ENCODE measurements at regions not wholly inside any gene's neighbourhood (a gene's known extent, or its start where the extent isn't known, plus 50 kb on each side); places are given as distances from the start of the nearest gene placed in this dataset.
"Not testable (repeated sequence)": the region's sequence is repeated elsewhere in the genome, so short reads cannot be mapped to it uniquely, and the experiment has no call there.

DNA sequence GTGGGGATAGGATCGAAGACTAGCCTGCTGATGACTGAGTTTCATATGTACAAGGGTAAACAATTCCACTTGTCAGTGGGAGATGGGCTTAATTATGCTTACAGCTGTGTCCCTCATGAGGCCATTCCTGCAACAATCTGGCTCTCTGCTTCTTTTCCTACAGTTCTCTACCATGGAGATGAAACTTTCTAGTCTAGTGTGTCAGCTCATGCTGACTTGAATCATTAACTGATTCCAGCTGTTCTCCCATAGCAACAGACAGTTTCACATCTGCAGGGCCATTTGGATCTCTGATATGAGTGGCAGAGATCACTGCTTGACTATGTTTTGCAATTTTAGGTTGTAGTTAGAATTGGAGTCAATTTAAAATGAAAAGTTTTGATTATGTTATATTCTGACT, 1251.7 kb upstream of the RAG2 start:
- Histone ChIP-seq H3K9ac (no peak overlapping the region), H2AFZ (no peak overlapping the region), H3K9me3 (ENCODE audit: control insufficient read depth, low read length) (no peaks in the 10 kb centered on the region), H3K4me1 (no peaks in the 10 kb centered on the region), H3K27me3 (ENCODE audit: control insufficient read depth, insufficient read depth, low read length) (no peaks in the 10 kb centered on the region), H3K36me3 (ENCODE audit: control insufficient read depth, insufficient read depth, low read length) (no peaks in the 10 kb centered on the region), H3K27ac (no peak overlapping the region), H3K79me2 (no peaks in the 10 kb centered on the region), H3K4me2 (ENCODE audit: low read length) (no peak overlapping the region), H3K4me3 (ENCODE audit: low read depth, low read length) (no peak overlapping the region)
- TF ChIP-seq, protein P1, sequence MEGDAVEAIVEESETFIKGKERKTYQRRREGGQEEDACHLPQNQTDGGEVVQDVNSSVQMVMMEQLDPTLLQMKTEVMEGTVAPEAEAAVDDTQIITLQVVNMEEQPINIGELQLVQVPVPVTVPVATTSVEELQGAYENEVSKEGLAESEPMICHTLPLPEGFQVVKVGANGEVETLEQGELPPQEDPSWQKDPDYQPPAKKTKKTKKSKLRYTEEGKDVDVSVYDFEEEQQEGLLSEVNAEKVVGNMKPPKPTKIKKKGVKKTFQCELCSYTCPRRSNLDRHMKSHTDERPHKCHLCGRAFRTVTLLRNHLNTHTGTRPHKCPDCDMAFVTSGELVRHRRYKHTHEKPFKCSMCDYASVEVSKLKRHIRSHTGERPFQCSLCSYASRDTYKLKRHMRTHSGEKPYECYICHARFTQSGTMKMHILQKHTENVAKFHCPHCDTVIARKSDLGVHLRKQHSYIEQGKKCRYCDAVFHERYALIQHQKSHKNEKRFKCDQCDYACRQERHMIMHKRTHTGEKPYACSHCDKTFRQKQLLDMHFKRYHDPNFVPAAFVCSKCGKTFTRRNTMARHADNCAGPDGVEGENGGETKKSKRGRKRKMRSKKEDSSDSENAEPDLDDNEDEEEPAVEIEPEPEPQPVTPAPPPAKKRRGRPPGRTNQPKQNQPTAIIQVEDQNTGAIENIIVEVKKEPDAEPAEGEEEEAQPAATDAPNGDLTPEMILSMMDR (IDR thresholded peaks at IDR 0.05), result no peak

- Histone ChIP-seq H3K4me2 (ENCODE audit: low read length) (no peak overlapping the region), H3K36me3 (ENCODE audit: control insufficient read depth, insufficient read depth, low read length) (no peaks in the 10 kb centered on the region), H3K4me3 (ENCODE audit: low read depth, low read length) (no peak overlapping the region), H3K27ac (no peak overlapping the region), H3K9ac (no peak overlapping the region), H3K79me2 (no peaks in the 10 kb centered on the region), H2AFZ (no peak overlapping the region), H3K4me1 (no peaks in the 10 kb centered on the region), H3K27me3 (ENCODE audit: control insufficient read depth, insufficient read depth, low read length) (no peaks in the 10 kb centered on the region), H3K9me3 (ENCODE audit: control insufficient read depth, low read length) (no peaks in the 10 kb centered on the region)
- TF ChIP-seq, protein P1 (IDR thresholded peaks at IDR 0.05), result no peak
Measured at GRCh38 chr11:37843603-37844002, 1245.6 kb upstream of the RAG2 start.

- Histone ChIP-seq H3K4me2 (ENCODE audit: low read length) (no peak overlapping the region), H3K27me3 (ENCODE audit: control insufficient read depth, insufficient read depth, low read length) (no peaks in the 10 kb centered on the region), H3K79me2 (no peaks in the 10 kb centered on the region), H3K4me3 (ENCODE audit: low read depth, low read length) (no peak overlapping the region), H3K27ac (no peak overlapping the region), H3K4me1 (no peaks in the 10 kb centered on the region), H3K9me3 (ENCODE audit: control insufficient read depth, low read length) (no peaks in the 10 kb centered on the region), H3K9ac (no peak overlapping the region), H3K36me3 (ENCODE audit: control insufficient read depth, insufficient read depth, low read length) (no peaks in the 10 kb centered on the region), H2AFZ (no peak overlapping the region)
- TF ChIP-seq, protein P1 (IDR thresholded peaks at IDR 0.05), result no peak
Measured at GRCh38 chr11:37841016-37841415, 1243.0 kb upstream of the RAG2 start.

DNA sequence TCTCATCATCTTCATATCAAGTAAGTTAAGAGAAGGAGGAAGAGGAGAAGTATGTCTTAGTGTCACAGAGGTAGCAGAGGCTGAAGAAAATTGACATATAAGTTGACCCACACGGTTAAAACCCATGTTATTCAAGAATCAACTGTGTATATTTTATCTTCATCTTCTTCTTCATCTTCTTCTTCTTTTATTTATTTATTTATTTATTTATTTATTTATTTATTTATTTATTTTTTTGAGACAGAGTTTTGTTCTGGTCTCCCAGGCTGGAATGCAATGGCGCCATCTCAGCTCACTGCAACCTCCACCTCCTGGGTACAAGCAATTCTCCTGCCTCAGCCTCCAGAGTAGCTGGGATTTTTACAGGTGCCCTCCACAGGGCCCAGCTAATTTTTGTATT, 1242.3 kb upstream of the RAG2 start:
- not testable (repeated sequence) for H2AFZ ChIP-seq

DNA sequence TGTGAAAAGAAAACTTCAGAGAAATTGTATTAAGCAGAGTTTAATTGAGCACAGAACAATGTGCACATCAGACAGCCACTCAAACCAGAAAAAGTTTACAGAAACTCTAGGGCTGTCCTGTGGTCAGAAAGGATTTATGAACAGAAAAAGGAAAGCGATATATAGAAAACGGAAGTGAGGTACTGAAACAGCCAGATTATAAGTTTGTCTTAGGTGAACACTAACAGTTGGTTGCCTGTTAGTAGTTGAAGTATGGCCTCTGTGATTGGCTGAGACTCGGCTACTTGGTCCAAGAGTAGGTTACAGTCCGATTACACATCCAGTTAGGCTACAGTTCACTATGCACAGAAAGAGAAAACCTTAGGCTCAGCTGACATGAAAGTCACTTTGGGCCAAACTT, 1232.5 kb upstream of the RAG2 start:
- H3K79me2 ChIP-seq, result no peaks in the 10 kb centered on the region
- H3K27me3 ChIP-seq (ENCODE audit: control insufficient read depth, insufficient read depth, low read length), result no peaks in the 10 kb centered on the region
- H3K4me1 ChIP-seq, result no peaks in the 10 kb centered on the region
- H3K4me2 ChIP-seq (ENCODE audit: low read length), result no peak overlapping the region
- H2AFZ ChIP-seq, result no peak overlapping the region
- H3K9ac ChIP-seq, result no peak overlapping the region
- TF ChIP-seq, protein P1 (IDR thresholded peaks at IDR 0.05), result no peak
- H3K4me3 ChIP-seq (ENCODE audit: low read depth, low read length), result no peak overlapping the region
- no peak overlapping the region for H3K27ac ChIP-seq
- no peaks in the 10 kb centered on the region for H3K36me3 ChIP-seq (ENCODE audit: control insufficient read depth, insufficient read depth, low read length)
- no peaks in the 10 kb centered on the region for H3K9me3 ChIP-seq (ENCODE audit: control insufficient read depth, low read length)

More for the DNA sequence above, 1242.3 kb upstream of the RAG2 start:
- not testable (repeated sequence) for H3K4me3 ChIP-seq (ENCODE audit: low read depth, low read length); H3K27me3 ChIP-seq (ENCODE audit: control insufficient read depth, insufficient read depth, low read length); H3K27ac ChIP-seq; H3K36me3 ChIP-seq (ENCODE audit: control insufficient read depth, insufficient read depth, low read length); H3K4me2 ChIP-seq (ENCODE audit: low read length); H3K4me1 ChIP-seq; H3K9ac ChIP-seq; H3K79me2 ChIP-seq; H3K9me3 ChIP-seq (ENCODE audit: control insufficient read depth, low read length)
